H9 (cell line): ENCODE measurements at regions not wholly inside any gene's neighbourhood (a gene's known extent, or its start where the extent isn't known, plus 50 kb on each side); places are given as distances from the start of the nearest gene placed in this dataset.
"Not testable (repeated sequence)": the region's sequence is repeated elsewhere in the genome, so short reads cannot be mapped to it uniquely, and the experiment has no call there.

Source experiments
- DNase-seq: peaks from one replicate; pipeline ENCODE4 v3.0.0-alpha.2; 2017
- H2AFZ ChIP-seq: one replicate; pipeline ENCODE4 v1.6.1; 2013; ENCODE audit warnings: mild to moderate bottlenecking, low read length, control low read depth, moderate library complexity
- H2AK5ac ChIP-seq: 2 replicates; pipeline ENCODE4 v1.6.1; 2013; ENCODE audit warnings: low read length, control low read depth, mixed read lengths; ENCODE audit not compliant: insufficient read length
- H2BK120ac ChIP-seq: one replicate; pipeline ENCODE4 v1.6.1; 2013; ENCODE audit warnings: low read depth, mild to moderate bottlenecking, low read length, control low read depth, inconsistent platforms; ENCODE audit not compliant: poor library complexity, severe bottlenecking
- H2BK12ac ChIP-seq: 2 replicates; pipeline ENCODE4 v1.6.1; 2013; ENCODE audit warnings: low read length, control low read depth, mixed read lengths, low read depth; ENCODE audit not compliant: insufficient read length
- H2BK15ac ChIP-seq: 2 replicates; pipeline ENCODE4 v1.6.1; 2013; ENCODE audit warnings: low read depth, low read length, control low read depth
- H2BK20ac ChIP-seq: one replicate; pipeline ENCODE4 v1.6.1; 2013; ENCODE audit warnings: low read depth, mild to moderate bottlenecking, low read length, control low read depth, inconsistent platforms; ENCODE audit not compliant: poor library complexity, severe bottlenecking
- H2BK5ac ChIP-seq: 2 replicates; pipeline ENCODE4 v1.6.1; 2013; ENCODE audit warnings: low read length, control low read depth, mixed read lengths; ENCODE audit not compliant: insufficient read length
- H3K14ac ChIP-seq: 2 replicates; pipeline ENCODE4 v1.6.1; 2013; ENCODE audit warnings: low read length, control low read depth; ENCODE audit not compliant: insufficient read depth
- H3K18ac ChIP-seq: 2 replicates; pipeline ENCODE4 v1.6.1; 2013; ENCODE audit warnings: low read depth, mild to moderate bottlenecking, mixed read lengths, low read length, control low read depth; ENCODE audit not compliant: insufficient read length
- H3K23ac ChIP-seq: 2 replicates; pipeline ENCODE4 v1.6.1; 2013; ENCODE audit warnings: low read length, control low read depth, mixed read lengths, low read depth; ENCODE audit not compliant: insufficient read length
- H3K23me2 ChIP-seq: 2 replicates; pipeline ENCODE4 v1.6.1; 2013; ENCODE audit warnings: low read depth, mild to moderate bottlenecking, mixed read lengths, low read length, control low read depth; ENCODE audit not compliant: insufficient read length, poor library complexity, severe bottlenecking
- H3K27ac ChIP-seq: 2 replicates; pipeline ENCODE4 v1.5.1; 2013; ENCODE audit warnings: low read length, control low read depth, mixed read lengths, low read depth; ENCODE audit not compliant: insufficient read length
- H3K27me3 ChIP-seq: 2 replicates; pipeline ENCODE4 v1.6.1; 2013; ENCODE audit warnings: low read length, control low read depth, inconsistent platforms; ENCODE audit not compliant: insufficient read depth
- H3K4ac ChIP-seq: 2 replicates; pipeline ENCODE4 v1.6.1; 2013; ENCODE audit warnings: low read depth, mild to moderate bottlenecking, control low read depth, inconsistent platforms, low read length, moderate library complexity
- H3K4me1 ChIP-seq: 2 replicates; pipeline ENCODE4 v1.6.1; 2013; ENCODE audit warnings: low read length, control low read depth, inconsistent platforms; ENCODE audit not compliant: insufficient read depth
- H3K4me2 ChIP-seq: 2 replicates; pipeline ENCODE4 v1.6.1; 2013; ENCODE audit warnings: low read length, control low read depth, mixed read lengths; ENCODE audit not compliant: insufficient read length, insufficient read depth
- H3K56ac ChIP-seq: 2 replicates; pipeline ENCODE4 v1.6.1; 2013; ENCODE audit warnings: low read depth, mild to moderate bottlenecking, mixed read lengths, low read length, control low read depth; ENCODE audit not compliant: insufficient read length
- H3K79me1 ChIP-seq: 2 replicates; pipeline ENCODE4 v1.6.1; 2013; ENCODE audit warnings: low read depth, mild to moderate bottlenecking, moderate library complexity, low read length, control low read depth, inconsistent platforms; ENCODE audit not compliant: insufficient read depth, poor library complexity, severe bottlenecking
- H3K79me2 ChIP-seq: 2 replicates; pipeline ENCODE4 v1.6.1; 2013; ENCODE audit warnings: low read length, control low read depth, inconsistent platforms; ENCODE audit not compliant: insufficient read depth
- H3K9ac ChIP-seq: 2 replicates; pipeline ENCODE4 v1.6.1; 2013; ENCODE audit warnings: low read length, control low read depth, mixed read lengths; ENCODE audit not compliant: insufficient read length; ENCODE audit errors: extremely low read depth
- H3K9me3 ChIP-seq: one replicate; pipeline ENCODE4 v1.6.1; 2013; ENCODE audit warnings: low read depth, low read length, inconsistent platforms; ENCODE audit not compliant: control insufficient read depth
- H3T11ph ChIP-seq: one replicate; pipeline ENCODE4 v1.6.1; 2013; ENCODE audit warnings: mild to moderate bottlenecking, low read length, control low read depth, inconsistent platforms
- H4K20me1 ChIP-seq: one replicate; pipeline ENCODE4 v1.6.1; 2013; ENCODE audit not compliant: control insufficient read depth, insufficient read length, insufficient read depth
- H4K5ac ChIP-seq: 2 replicates; pipeline ENCODE4 v1.6.1; 2013; ENCODE audit warnings: low read depth, mild to moderate bottlenecking, mixed read lengths, low read length, control low read depth; ENCODE audit not compliant: insufficient read length
- H4K8ac ChIP-seq: replicated peaks from 2 replicates; pipeline ENCODE4 v1.6.1; 2013; ENCODE audit warnings: low read length, control low read depth, mixed read lengths, low read depth; ENCODE audit not compliant: insufficient read length
- H4K91ac ChIP-seq: 2 replicates; pipeline ENCODE4 v1.6.1; 2013; ENCODE audit warnings: low read depth, mild to moderate bottlenecking, moderate library complexity, mixed read lengths, low read length, control low read depth; ENCODE audit not compliant: insufficient read length
- H3K27ac Mint-ChIP-seq, 3 experiments: 2 replicates in 2 of 3; 3 replicates in 1 of 3; pipeline ENCODE4 v1.8.0; 2020 to 2021; ENCODE audit warnings: mixed read lengths in 3 of 3, mild to moderate bottlenecking in 1 of 3, moderate library complexity in 1 of 3
- H3K27me3 Mint-ChIP-seq: 2 replicates; pipeline ENCODE4 v1.8.0; 2021; ENCODE audit warnings: low read depth, mild to moderate bottlenecking, moderate library complexity, mixed read lengths
- H3K36me3 Mint-ChIP-seq, 3 experiments: 2 replicates in 2 of 3; 3 replicates in 1 of 3; pipeline ENCODE4 v1.8.0; 2020 to 2021; ENCODE audit warnings: low read depth in 3 of 3, mixed read lengths in 3 of 3; ENCODE audit not compliant: insufficient read depth in 1 of 3
- H3K4me1 Mint-ChIP-seq, 2 experiments: 2 replicates each; pipeline ENCODE4 v1.8.0; 2020; ENCODE audit warnings: mixed read lengths in 2 of 2
- H3K4me3 Mint-ChIP-seq, 2 experiments: 2 replicates in 1 of 2; 3 replicates in 1 of 2; pipeline ENCODE4 v1.8.0; 2020 to 2021; ENCODE audit warnings: mild to moderate bottlenecking in 2 of 2, mixed read lengths in 2 of 2, moderate library complexity in 1 of 2
- H3K9me3 Mint-ChIP-seq, 2 experiments: 2 replicates in 1 of 2; 3 replicates in 1 of 2; pipeline ENCODE4 v1.8.0; 2020; ENCODE audit warnings: mild to moderate bottlenecking in 2 of 2, mixed read lengths in 2 of 2, moderate library complexity in 1 of 2
- WGBS: extraction: QIAGEN DNeasy Blood & Tissue Kit; methylation state at CpG from one replicate; pipeline ENCODE4 v1.1.7; 2013; ENCODE audit warnings: missing lambda C conversion rate, low lambda C conversion rate, mixed read lengths; ENCODE audit not compliant: insufficient read length; ENCODE audit errors: extremely low coverage; 5-methylcytosine and 5-hydroxymethylcytosine counted together

DNA sequence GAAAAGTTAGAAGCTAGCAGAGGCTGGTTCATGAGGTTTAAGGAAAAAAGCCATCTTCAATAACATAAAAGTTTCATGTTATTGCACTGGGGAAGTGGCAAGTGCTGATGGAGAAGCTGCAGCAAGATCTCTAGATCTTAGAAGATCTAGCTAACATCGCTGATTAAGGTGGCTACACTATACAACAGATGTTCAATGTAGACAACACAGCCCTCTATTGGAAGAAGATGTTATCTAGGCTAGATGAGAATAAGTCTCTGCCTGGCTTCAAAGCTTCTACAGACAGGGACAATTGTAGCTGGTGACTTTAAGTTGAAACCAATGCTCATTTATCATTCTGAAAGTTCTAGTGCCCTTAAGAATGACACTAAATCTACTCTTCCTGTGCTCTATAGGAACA, 310.3 kb downstream of the KLF13 start:
- not testable (repeated sequence) for H3K56ac ChIP-seq, H3K9ac ChIP-seq, H2BK15ac ChIP-seq, H3K27ac ChIP-seq, H4K91ac ChIP-seq, H4K20me1 ChIP-seq, H3K4me2 ChIP-seq, H4K5ac ChIP-seq, H3K4me1 ChIP-seq, H2BK20ac ChIP-seq, H3K27me3 Mint-ChIP-seq, H3K18ac ChIP-seq, H3K4ac ChIP-seq, H4K8ac ChIP-seq, H3K23ac ChIP-seq, H2BK12ac ChIP-seq, H3K79me2 ChIP-seq, DNase-seq, H3K27ac Mint-ChIP-seq, H3K27me3 ChIP-seq, H2BK5ac ChIP-seq, H2AFZ ChIP-seq, H3K23me2 ChIP-seq, H3K79me1 ChIP-seq, H3K14ac ChIP-seq, H3K4me3 Mint-ChIP-seq, H3T11ph ChIP-seq, H3K4me1 Mint-ChIP-seq, H2AK5ac ChIP-seq, H2BK120ac ChIP-seq
- H3K36me3 Mint-ChIP-seq, result peaks cover 16 to 20% (median 19%) of the 10 kb centered on the region in 3 experiments
- WGBS, result no CpG with 5 or more reads among the region's 1 CpG
- H3K9me3 ChIP-seq, result peaks cover 12% of the 10 kb centered on the region
- peaks cover 25% of the 10 kb centered on the region in 2 experiments for H3K9me3 Mint-ChIP-seq

DNA sequence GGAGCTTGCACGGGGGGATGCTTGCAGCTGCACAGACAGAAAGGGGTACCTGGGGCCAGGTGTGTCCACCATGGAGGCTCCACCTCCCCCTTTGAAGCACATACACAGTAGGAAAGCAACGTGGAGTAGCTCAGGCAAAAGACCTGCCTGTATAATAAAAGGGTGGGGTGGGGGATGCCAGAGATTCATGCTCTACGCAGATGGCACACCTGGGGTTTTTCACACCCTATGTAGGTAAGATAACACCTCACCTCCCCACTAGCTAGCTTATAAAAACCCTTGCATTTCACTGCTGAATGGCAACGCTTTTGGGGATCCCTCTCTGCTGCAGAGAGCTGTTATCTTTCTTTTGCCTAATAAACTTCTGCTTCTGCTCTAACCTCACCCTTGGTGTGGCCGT, 317.3 kb downstream of the KLF13 start:
- H3K4me3 Mint-ChIP-seq, DNase-seq, H2BK120ac ChIP-seq, H3K4me2 ChIP-seq, H3K4me1 Mint-ChIP-seq, H2BK20ac ChIP-seq, H4K91ac ChIP-seq, H3K23me2 ChIP-seq, H3K79me1 ChIP-seq, H2AFZ ChIP-seq, H4K5ac ChIP-seq, H3K4ac ChIP-seq, H3K27me3 Mint-ChIP-seq, H3K27ac Mint-ChIP-seq, H3K18ac ChIP-seq, H3K9ac ChIP-seq, H2BK12ac ChIP-seq, H3K36me3 Mint-ChIP-seq, H3K79me2 ChIP-seq, H3K14ac ChIP-seq, H2BK15ac ChIP-seq, H3K9me3 Mint-ChIP-seq, H3K27ac ChIP-seq, H4K8ac ChIP-seq, H3K4me1 ChIP-seq, H3K9me3 ChIP-seq, H3K27me3 ChIP-seq, H4K20me1 ChIP-seq, H2BK5ac ChIP-seq, H3T11ph ChIP-seq, H3K23ac ChIP-seq, H3K56ac ChIP-seq, H2AK5ac ChIP-seq: not testable (repeated sequence)
- WGBS, result no CpG with 5 or more reads among the region's 5 CpGs
